Adrenal gland (tissue), 5 donors: ENCODE measurements at regions not wholly inside any gene's neighbourhood (a gene's known extent, or its start where the extent isn't known, plus 50 kb on each side); places are given as distances from the start of the nearest gene placed in this dataset.

Source experiments
- POLR2A ChIP-seq, 2 donors: fragments of 450-650 bp; IDR thresholded peaks; one replicate each; pipeline ENCODE4 v1.6.1; 2017; ENCODE audit warnings: antibody characterized with exemption in 2 of 2, mild to moderate bottlenecking in 2 of 2, moderate library complexity in 1 of 2
- TF ChIP-seq, protein P1 (sequence below), 6 experiments: fragments of 450-650 bp in 4 of 6; fragments of 200-600 bp in 2 of 6; sonication (generic) in 1 of 6; IDR thresholded peaks; 1 replicate in 5 of 6; 2 replicates in 1 of 6; pipeline versions ENCODE4 v1.5.1 to v1.8.0; 2016 to 2021; ENCODE audit warnings: antibody characterized with exemption in 6 of 6, mild to moderate bottlenecking in 2 of 6, moderate library complexity in 1 of 6
- donor health status: DM: no; HTN: no; CAD: no.

DNA sequence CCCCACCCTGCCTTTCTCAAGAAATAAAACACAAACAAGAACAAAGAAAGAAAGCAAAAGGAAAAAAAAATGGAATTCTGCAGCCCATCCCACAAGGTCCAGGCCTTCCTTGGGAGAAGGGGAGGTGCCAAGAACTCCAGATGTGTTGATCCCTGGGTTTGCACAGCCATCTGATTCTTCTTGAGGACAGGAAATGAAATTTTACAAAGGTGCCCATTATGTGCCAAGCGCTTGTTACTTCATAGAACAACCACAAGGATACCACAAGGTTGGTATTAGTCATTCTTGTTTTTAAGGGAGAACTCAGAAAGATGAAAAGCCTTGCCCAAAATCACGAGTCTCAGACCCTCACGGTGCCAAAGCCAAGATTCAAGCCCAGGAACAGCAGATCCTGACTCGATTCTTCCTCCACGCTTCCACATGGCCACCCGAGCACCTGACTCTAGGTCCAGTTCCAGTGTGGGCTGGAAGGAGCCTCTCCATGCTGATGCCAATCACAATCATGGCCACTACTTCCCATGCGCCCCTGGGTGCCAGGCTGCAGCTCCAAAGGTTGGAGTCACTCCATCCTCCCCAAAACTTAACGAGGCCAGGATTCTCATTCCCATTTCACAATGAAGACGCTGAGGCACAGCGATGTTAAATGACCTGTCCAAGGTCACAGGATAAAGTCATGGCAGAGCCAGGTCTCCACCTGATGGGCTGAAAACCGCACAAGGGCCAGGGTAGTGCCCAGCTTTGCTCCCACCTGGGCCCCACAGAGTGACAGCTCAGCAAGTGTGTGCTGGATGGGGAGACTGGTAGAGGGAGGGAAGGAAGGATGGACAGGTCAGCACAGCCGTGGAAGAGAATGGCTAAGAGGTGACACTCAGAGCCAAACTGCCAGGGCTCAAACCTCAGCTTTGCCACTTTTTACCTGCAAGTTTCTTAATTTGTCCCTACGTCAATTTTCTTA, 66.7 kb upstream of the TOP1 start:
- TF ChIP-seq, protein P1, sequence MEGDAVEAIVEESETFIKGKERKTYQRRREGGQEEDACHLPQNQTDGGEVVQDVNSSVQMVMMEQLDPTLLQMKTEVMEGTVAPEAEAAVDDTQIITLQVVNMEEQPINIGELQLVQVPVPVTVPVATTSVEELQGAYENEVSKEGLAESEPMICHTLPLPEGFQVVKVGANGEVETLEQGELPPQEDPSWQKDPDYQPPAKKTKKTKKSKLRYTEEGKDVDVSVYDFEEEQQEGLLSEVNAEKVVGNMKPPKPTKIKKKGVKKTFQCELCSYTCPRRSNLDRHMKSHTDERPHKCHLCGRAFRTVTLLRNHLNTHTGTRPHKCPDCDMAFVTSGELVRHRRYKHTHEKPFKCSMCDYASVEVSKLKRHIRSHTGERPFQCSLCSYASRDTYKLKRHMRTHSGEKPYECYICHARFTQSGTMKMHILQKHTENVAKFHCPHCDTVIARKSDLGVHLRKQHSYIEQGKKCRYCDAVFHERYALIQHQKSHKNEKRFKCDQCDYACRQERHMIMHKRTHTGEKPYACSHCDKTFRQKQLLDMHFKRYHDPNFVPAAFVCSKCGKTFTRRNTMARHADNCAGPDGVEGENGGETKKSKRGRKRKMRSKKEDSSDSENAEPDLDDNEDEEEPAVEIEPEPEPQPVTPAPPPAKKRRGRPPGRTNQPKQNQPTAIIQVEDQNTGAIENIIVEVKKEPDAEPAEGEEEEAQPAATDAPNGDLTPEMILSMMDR (IDR thresholded peaks at IDR 0.05) = no peak
- TF ChIP-seq POLR2A (IDR thresholded peaks at IDR 0.05) = no peak
